ENCODE measurements at regions not wholly inside any gene's neighbourhood (a gene's known extent, or its start where the extent isn't known, plus 50 kb on each side); places are given as distances from the start of the nearest gene placed in this dataset.

DNA sequence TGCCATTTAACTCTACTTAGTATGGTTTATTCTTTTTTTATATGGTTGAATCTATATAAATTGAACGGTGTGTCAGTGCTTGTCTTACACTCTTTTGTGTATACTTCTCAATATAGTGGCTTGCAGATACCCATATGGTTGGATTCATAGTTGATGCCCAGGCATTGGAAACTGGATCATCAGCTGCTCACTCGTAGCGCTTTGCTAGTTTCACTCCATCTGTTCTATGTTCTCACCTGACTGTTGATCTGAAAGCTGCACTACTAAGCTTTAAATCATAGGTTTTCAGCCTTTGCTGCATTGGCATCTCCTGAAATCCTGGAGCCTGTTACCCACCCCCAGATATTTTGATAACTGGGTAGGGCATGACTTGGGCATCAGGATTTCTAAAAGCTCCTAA is 121.6 kb upstream of the DCLK2 start:
- TF ChIP-seq, protein P1, sequence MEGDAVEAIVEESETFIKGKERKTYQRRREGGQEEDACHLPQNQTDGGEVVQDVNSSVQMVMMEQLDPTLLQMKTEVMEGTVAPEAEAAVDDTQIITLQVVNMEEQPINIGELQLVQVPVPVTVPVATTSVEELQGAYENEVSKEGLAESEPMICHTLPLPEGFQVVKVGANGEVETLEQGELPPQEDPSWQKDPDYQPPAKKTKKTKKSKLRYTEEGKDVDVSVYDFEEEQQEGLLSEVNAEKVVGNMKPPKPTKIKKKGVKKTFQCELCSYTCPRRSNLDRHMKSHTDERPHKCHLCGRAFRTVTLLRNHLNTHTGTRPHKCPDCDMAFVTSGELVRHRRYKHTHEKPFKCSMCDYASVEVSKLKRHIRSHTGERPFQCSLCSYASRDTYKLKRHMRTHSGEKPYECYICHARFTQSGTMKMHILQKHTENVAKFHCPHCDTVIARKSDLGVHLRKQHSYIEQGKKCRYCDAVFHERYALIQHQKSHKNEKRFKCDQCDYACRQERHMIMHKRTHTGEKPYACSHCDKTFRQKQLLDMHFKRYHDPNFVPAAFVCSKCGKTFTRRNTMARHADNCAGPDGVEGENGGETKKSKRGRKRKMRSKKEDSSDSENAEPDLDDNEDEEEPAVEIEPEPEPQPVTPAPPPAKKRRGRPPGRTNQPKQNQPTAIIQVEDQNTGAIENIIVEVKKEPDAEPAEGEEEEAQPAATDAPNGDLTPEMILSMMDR (IDR thresholded peaks at IDR 0.05), result no peak
- no peak for TF ChIP-seq POLR2AphosphoS5 (IDR thresholded peaks at IDR 0.05; ENCODE audit: low read depth, low read length)
- TF ChIP-seq, protein P2, sequence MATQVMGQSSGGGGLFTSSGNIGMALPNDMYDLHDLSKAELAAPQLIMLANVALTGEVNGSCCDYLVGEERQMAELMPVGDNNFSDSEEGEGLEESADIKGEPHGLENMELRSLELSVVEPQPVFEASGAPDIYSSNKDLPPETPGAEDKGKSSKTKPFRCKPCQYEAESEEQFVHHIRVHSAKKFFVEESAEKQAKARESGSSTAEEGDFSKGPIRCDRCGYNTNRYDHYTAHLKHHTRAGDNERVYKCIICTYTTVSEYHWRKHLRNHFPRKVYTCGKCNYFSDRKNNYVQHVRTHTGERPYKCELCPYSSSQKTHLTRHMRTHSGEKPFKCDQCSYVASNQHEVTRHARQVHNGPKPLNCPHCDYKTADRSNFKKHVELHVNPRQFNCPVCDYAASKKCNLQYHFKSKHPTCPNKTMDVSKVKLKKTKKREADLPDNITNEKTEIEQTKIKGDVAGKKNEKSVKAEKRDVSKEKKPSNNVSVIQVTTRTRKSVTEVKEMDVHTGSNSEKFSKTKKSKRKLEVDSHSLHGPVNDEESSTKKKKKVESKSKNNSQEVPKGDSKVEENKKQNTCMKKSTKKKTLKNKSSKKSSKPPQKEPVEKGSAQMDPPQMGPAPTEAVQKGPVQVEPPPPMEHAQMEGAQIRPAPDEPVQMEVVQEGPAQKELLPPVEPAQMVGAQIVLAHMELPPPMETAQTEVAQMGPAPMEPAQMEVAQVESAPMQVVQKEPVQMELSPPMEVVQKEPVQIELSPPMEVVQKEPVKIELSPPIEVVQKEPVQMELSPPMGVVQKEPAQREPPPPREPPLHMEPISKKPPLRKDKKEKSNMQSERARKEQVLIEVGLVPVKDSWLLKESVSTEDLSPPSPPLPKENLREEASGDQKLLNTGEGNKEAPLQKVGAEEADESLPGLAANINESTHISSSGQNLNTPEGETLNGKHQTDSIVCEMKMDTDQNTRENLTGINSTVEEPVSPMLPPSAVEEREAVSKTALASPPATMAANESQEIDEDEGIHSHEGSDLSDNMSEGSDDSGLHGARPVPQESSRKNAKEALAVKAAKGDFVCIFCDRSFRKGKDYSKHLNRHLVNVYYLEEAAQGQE (IDR thresholded peaks at IDR 0.05; ENCODE audit: insufficient read depth in 1 of 2, low read depth in 2 of 2, low read length in 1 of 2), result no peak

Data from Panc1 (cell line).